ENCODE measurements at regions not wholly inside any gene's neighbourhood (a gene's known extent, or its start where the extent isn't known, plus 50 kb on each side); places are given as distances from the start of the nearest gene placed in this dataset.

DNA sequence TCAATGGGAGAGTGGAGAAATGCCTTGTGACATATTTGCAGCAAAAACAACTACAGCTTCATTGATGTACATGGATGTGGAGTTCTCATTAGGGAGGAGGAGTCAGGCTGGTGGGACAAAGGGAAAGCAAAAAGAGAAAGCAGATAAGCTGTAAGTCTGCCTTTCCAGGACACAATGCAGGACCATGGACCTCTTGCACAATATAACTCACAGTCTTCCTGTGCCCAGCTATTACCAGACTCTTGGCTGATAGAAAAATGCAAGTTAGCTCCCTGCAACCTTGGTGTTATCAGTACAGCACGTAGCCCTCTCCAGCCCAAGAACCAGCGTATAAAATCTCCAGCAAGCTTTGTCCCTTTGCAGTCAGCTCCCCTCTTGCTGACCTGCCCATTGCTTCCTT is 232.3 kb downstream of the NFATC2 start:
- DNase-seq (ENCODE audit: low spot score in 2 of 2, unreplicated experiment in 2 of 2) = no peak
- Mint-ChIP-seq H3K4me1 (peaks cover 55% of the 10 kb centered on the region), H3K9me3 (peaks cover 7% of the 10 kb centered on the region), H3K27ac (no peak overlapping the region), H3K36me3 (no peaks in the 10 kb centered on the region), H3K4me3 (no peak overlapping the region), H3K27me3 (ENCODE audit: low read depth) (no peaks in the 10 kb centered on the region)
- TF ChIP-seq CTCF (IDR thresholded peaks at IDR 0.05; ENCODE audit: unreplicated experiment) = no peak

DNA sequence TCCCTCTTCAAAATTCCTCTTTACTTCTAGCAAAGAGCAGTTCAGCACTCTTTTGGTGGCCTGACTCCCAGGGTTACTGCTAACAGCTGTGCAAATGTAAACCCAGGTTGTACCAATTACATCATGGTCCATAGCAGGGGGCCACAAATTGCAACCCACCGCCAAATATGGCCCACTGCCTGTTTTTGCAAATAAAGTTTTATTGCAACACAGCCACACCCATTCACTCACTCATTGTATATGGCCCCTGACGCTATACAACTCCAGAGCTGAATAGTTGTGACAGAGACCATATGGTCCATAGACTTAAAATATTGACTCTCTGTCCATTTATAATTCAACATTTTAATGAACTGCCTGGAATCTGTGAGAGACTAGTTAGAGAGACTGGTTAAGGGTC is 233.4 kb downstream of the NFATC2 start:
- Mint-ChIP-seq H3K4me1 (peaks cover 56% of the 10 kb centered on the region), H3K9me3 (peaks cover 8% of the 10 kb centered on the region), H3K27me3 (ENCODE audit: low read depth) (no peaks in the 10 kb centered on the region), H3K4me3 (no peak overlapping the region), H3K36me3 (no peaks in the 10 kb centered on the region), H3K27ac (peak overlapping the region; percentile 87)
- TF ChIP-seq CTCF (IDR thresholded peaks at IDR 0.05; ENCODE audit: unreplicated experiment) = no peak
- DNase-seq (ENCODE audit: low spot score in 2 of 2, unreplicated experiment in 2 of 2) = no peak

DNA sequence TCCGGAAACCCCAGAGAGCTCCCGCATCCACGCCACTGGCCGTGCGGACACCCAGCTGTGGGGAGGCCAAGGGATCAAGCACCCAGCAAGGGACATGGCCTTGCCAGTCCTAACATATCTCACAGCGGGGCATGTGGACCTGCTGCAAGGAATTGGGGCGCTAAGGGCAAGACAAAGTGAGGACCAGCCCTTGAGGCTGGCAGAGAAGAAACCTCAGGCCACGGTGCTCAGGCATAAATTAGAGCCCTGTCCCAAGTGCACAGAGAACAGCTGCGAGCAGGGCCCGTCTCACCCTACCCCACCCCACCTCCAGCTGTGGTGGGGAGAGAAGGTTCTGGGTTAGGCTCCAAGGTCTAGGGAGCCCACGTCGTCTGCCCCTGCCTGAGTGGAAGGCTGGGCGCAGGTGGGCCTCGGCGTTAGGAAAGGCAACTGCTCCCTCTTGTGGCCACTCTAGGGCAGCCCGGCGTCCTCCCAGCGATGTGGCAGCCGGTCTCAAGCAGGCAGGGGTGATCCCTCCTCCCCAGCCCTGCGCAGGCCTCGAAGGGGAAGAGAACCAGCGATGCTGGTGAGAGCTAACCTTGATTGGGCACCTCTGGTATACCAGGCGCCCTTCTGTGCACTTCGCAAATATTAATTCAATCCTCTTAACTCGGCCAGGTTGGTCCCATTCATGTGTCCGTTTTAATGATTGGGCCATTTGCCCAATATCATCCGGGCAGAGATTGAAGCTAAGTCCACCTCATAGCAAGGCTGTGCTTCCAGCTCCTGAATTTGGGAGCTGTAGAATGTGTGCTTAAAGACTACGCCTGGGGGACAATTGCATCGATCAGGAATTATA is 235.8 kb downstream of the NFATC2 start:
- Mint-ChIP-seq H3K4me1 (peaks cover 36% of the 10 kb centered on the region), H3K27me3 (ENCODE audit: low read depth) (no peaks in the 10 kb centered on the region), H3K9me3 (peaks cover 10% of the 10 kb centered on the region), H3K27ac (peak overlapping the region; percentile 43), H3K4me3 (no peak overlapping the region), H3K36me3 (no peaks in the 10 kb centered on the region)
- peak; percentile 87 for TF ChIP-seq CTCF (IDR thresholded peaks at IDR 0.05; ENCODE audit: unreplicated experiment)
- peak; percentile 71 to 92 for DNase-seq (ENCODE audit: low spot score in 2 of 2, unreplicated experiment in 2 of 2)

GRCh38 chr20:51306081-51306480 is 236.4 kb downstream of the NFATC2 start:
- Mint-ChIP-seq H3K27ac (no peak overlapping the region), H3K4me3 (no peak overlapping the region), H3K4me1 (peaks cover 30% of the 10 kb centered on the region), H3K36me3 (no peaks in the 10 kb centered on the region), H3K27me3 (ENCODE audit: low read depth) (no peaks in the 10 kb centered on the region), H3K9me3 (peaks cover 10% of the 10 kb centered on the region)
- DNase-seq (ENCODE audit: low spot score in 2 of 2, unreplicated experiment in 2 of 2) = no peak
- TF ChIP-seq CTCF (IDR thresholded peaks at IDR 0.05; ENCODE audit: unreplicated experiment) = no peak

DNA sequence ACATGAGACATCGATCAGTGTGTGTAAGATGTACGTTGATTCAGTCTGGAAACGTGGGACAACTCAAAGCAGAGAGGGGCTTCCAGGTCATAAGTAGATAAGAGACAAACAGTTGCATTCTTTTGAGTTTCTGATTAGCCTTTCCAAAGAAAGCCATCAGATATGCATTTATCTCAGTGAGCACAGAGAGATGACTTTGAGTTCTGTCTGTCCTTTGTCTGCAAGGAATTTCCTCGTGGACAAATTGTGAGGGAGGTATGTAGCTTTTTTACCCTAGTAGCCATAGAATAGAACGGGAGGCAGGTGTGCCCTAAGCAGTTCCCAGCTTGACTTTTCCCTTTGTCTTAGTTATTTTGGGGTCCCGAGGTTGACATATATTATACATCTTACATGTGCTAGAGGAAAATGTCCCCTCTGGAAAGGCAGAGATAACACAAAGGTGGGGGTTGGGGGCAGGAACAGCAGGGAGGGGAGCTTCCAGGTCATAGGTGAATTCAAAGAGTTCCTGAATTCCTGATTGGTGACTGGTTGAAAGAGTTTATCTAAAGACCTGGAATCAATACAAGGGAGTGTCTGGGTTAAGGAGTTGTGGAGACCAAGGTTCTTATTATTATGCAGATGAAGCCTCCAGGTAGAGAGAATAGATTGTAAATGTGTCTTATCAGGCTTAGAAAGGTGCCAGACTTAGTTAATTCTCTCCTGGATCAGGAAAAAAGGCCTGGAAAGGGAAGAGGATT is 237.0 kb downstream of the NFATC2 start:
- peaks cover 2% of the 10 kb centered on the region for H3K36me3 Mint-ChIP-seq
- no peak for TF ChIP-seq CTCF (IDR thresholded peaks at IDR 0.05; ENCODE audit: unreplicated experiment)
- no peaks in the 10 kb centered on the region for H3K27me3 Mint-ChIP-seq (ENCODE audit: low read depth)
- H3K4me3 Mint-ChIP-seq = no peak overlapping the region
- no peak overlapping the region for H3K27ac Mint-ChIP-seq
- DNase-seq (ENCODE audit: low spot score in 2 of 2, unreplicated experiment in 2 of 2) = no peak
- H3K4me1 Mint-ChIP-seq = peaks cover 27% of the 10 kb centered on the region
- peaks cover 13% of the 10 kb centered on the region for H3K9me3 Mint-ChIP-seq

Measured in mesothelial cell of epicardium (in vitro differentiated cells).